WTC11 (cell line): ENCODE measurements at regions not wholly inside any gene's neighbourhood (a gene's known extent, or its start where the extent isn't known, plus 50 kb on each side); places are given as distances from the start of the nearest gene placed in this dataset.

ENCODE experiments used
- CTCF ChIP-seq: fragments of 200-600 bp; IDR thresholded peaks from 2 replicates; pipeline ENCODE4 v1.8.0; 2022; ENCODE audit warnings: antibody characterized with exemption
- E2F5 ChIP-seq: sonication (generic); formaldehyde crosslinking; IDR thresholded peaks from 2 replicates; pipeline ENCODE4 v1.8.1; 2022; ENCODE audit warnings: mild to moderate bottlenecking, moderate library complexity, missing genetic modification reagents
- ESRRA ChIP-seq: sonication (generic); formaldehyde crosslinking; IDR thresholded peaks from 2 replicates; pipeline ENCODE4 v1.8.1; 2022; ENCODE audit warnings: mild to moderate bottlenecking, missing genetic modification reagents, borderline replicate concordance
- MAX ChIP-seq: sonication (generic); formaldehyde crosslinking; IDR thresholded peaks from 2 replicates; pipeline ENCODE4 v1.8.0; 2022; ENCODE audit warnings: mild to moderate bottlenecking, missing genetic modification reagents
- MXD4 ChIP-seq: fragments of 250-450 bp; sonication (Bioruptor Pico); IDR thresholded peaks from 2 replicates; pipeline ENCODE4 v1.8.0; 2021; ENCODE audit warnings: mild to moderate bottlenecking, moderate library complexity, borderline replicate concordance
- NR1H2 ChIP-seq: sonication (generic); formaldehyde crosslinking; IDR thresholded peaks from 2 replicates; pipeline ENCODE4 v1.9.0; 2021; ENCODE audit warnings: mild to moderate bottlenecking, moderate library complexity, missing genetic modification reagents
- NR3C1 ChIP-seq: sonication (generic); formaldehyde crosslinking; conservative IDR thresholded peaks from 2 replicates; pipeline ENCODE4 v1.8.1; 2023; ENCODE audit warnings: low read depth, mild to moderate bottlenecking, missing genetic modification reagents
- OVOL2 ChIP-seq: fragments of 250-450 bp; sonication (Bioruptor Pico); IDR thresholded peaks from 2 replicates; pipeline ENCODE4 v1.9.0; 2021; ENCODE audit warnings: mild to moderate bottlenecking, borderline replicate concordance
- STAT6 ChIP-seq: sonication (generic); formaldehyde crosslinking; conservative IDR thresholded peaks from 2 replicates; pipeline ENCODE4 v1.8.1; 2023; ENCODE audit warnings: mild to moderate bottlenecking, low read depth, missing genetic modification reagents, moderate library complexity
- ZMAT4 ChIP-seq: fragments of 250-450 bp; sonication (Bioruptor Pico); IDR thresholded peaks from 2 replicates; pipeline ENCODE4 v1.9.0; 2021; ENCODE audit warnings: mild to moderate bottlenecking
- ZNF232 ChIP-seq: sonication (generic); formaldehyde crosslinking; IDR thresholded peaks from 2 replicates; pipeline ENCODE4 v1.8.0; 2022; ENCODE audit warnings: mild to moderate bottlenecking, missing genetic modification reagents
- ZSCAN18 ChIP-seq: fragments of 250-450 bp; sonication (Bioruptor Pico); IDR thresholded peaks from 2 replicates; pipeline ENCODE4 v2.1.2; 2022; ENCODE audit warnings: mild to moderate bottlenecking, moderate library complexity

- TF ChIP-seq CTCF: no peak
- TF ChIP-seq OVOL2 (CRISPR knock-in tag): no peak
- TF ChIP-seq MAX (CRISPR knock-in tag): no peak
- no peak for TF ChIP-seq E2F5 (CRISPR knock-in tag)
- TF ChIP-seq NR1H2 (CRISPR knock-in tag): no peak
- TF ChIP-seq NR3C1 (CRISPR knock-in tag): no peak
- TF ChIP-seq MXD4 (CRISPR knock-in tag): no peak
- TF ChIP-seq ZMAT4 (CRISPR knock-in tag): no peak
- TF ChIP-seq ZNF232 (CRISPR knock-in tag): no peak
- TF ChIP-seq STAT6: no peak
- TF ChIP-seq ESRRA: no peak
- no peak for TF ChIP-seq ZSCAN18 (CRISPR knock-in tag)
Observed at GRCh38 chr10:123565691-123566660, 100.2 kb upstream of the GPR26 start.
